Psoas muscle (tissue), 7 donors: ENCODE measurements at regions not wholly inside any gene's neighbourhood (a gene's known extent, or its start where the extent isn't known, plus 50 kb on each side); places are given as distances from the start of the nearest gene placed in this dataset.

Source experiments
- ATAC-seq, 4 donors: fragments of 200-7000 bp; cut with Tn5 transposase; one replicate each; pipeline ENCODE4 v1.9.1; 2020; ENCODE audit warnings: moderate library complexity in 3 of 4, mild to moderate bottlenecking in 2 of 4
- DNase-seq, 2 donors: peaks; one replicate each; pipeline ENCODE4 v3.0.0-alpha.2; 2020
- H3K27ac ChIP-seq: fragments of 200-600 bp; one replicate; pipeline ENCODE4 v1.8.0; 2022
- H3K27me3 ChIP-seq, 3 donors: fragments of 200-600 bp in 1 of 3; one replicate each; pipeline versions ENCODE4 v1.6.1 to v1.8.0; 2013 to 2022; ENCODE audit warnings: low read length in 2 of 3, mild to moderate bottlenecking in 2 of 3, moderate library complexity in 1 of 3; ENCODE audit not compliant: insufficient read depth in 3 of 3
- H3K36me3 ChIP-seq, 2 donors: fragments of 200-600 bp in 1 of 2; one replicate each; pipeline versions ENCODE4 v1.6.1 to v1.8.0; 2013 to 2022; ENCODE audit warnings: low read depth in 1 of 2, mild to moderate bottlenecking in 1 of 2, moderate library complexity in 1 of 2; ENCODE audit not compliant: insufficient read depth in 1 of 2
- H3K4me1 ChIP-seq: fragments of 200-600 bp; one replicate; pipeline ENCODE4 v1.8.0; 2022
- H3K4me3 ChIP-seq: fragments of 200-600 bp; one replicate; pipeline ENCODE4 v1.8.0; 2022; ENCODE audit warnings: mild to moderate bottlenecking
- H3K9me3 ChIP-seq: fragments of 200-600 bp; one replicate; pipeline ENCODE4 v1.8.0; 2022
- WGBS, 3 donors: extraction: QIAGEN DNeasy Blood & Tissue Kit; methylation state at CpG; one replicate each; pipeline versions ENCODE4 v1.1.6 to v1.1.7; 2013; 5-methylcytosine and 5-hydroxymethylcytosine counted together
- intact Hi-C, 2 donors: fragments of 100-400 bp; cut with DNase I; formaldehyde crosslinking; loops; one replicate each; pipeline versions ENCODE4 v1.11.0 to v1.14.2; 2022
- TF ChIP-seq, protein P1 (sequence below): fragments of 200-600 bp; IDR thresholded peaks from one replicate; pipeline ENCODE4 v1.8.0; 2022; ENCODE audit warnings: antibody characterized with exemption
- donor health status: healthy with polysubstance abuse.
- donor health status: DM: no; HTN: no; CAD: no; lungs with moderate emphysema.
- donor health status: Bipolar disorder and iron deficiency.
- donor health status: healthy.
- donor health status: DM: yes; HTN: yes; CAD: no.
- donor health status: DM: no; HTN: no; CAD: no.
- donor health status: DM: yes; HTN: yes; CAD: no.

DNA sequence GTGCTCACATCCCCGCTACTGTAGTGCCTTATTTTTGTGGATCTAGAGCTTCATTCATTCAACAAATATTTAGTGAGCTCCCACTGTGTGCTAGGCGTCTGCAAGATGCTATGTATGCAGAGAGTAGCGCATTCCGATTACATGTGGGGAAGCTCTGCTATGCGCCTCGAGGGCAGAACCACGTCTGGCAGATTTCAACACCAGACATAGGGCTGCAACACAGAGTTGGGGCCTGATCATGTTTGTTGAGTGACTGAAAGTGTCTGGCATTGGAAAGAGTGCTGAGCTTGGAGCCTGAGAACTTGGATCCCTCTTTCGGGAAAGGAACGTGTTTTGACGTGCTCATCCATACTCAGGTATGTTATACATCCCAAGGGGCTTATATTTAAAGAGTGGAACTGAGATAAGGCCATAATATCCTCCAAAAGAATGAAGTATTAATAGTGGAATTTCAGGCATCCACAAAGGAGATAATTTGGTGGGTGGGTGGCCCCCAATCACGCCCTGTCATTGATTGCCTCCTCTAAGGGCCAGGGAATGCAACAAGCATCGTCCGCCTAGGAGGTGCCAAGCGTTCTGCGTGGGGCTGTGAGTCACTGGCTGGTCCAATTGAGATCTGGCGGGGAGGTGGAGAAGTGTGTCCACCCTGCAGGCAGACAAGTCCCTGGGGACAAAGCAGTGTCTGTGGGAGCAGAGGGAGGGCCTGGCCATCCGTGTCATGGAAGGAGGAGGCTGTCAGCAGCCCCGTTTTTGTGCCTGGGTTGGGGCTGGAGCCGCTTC, 62.8 kb upstream of the ZBTB40 start:
- H3K9me3 ChIP-seq: no peaks in the 10 kb centered on the region
- WGBS, 3 donors: 51 to 61% (median 54%) methylated on average over 19 of the region's 19 CpGs
- H3K27me3 ChIP-seq: peaks cover 0 to 57% (median 14%) of the 10 kb centered on the region in 3 donors
- ATAC-seq: no peak
- DNase-seq: no peak
- TF ChIP-seq, protein P1, sequence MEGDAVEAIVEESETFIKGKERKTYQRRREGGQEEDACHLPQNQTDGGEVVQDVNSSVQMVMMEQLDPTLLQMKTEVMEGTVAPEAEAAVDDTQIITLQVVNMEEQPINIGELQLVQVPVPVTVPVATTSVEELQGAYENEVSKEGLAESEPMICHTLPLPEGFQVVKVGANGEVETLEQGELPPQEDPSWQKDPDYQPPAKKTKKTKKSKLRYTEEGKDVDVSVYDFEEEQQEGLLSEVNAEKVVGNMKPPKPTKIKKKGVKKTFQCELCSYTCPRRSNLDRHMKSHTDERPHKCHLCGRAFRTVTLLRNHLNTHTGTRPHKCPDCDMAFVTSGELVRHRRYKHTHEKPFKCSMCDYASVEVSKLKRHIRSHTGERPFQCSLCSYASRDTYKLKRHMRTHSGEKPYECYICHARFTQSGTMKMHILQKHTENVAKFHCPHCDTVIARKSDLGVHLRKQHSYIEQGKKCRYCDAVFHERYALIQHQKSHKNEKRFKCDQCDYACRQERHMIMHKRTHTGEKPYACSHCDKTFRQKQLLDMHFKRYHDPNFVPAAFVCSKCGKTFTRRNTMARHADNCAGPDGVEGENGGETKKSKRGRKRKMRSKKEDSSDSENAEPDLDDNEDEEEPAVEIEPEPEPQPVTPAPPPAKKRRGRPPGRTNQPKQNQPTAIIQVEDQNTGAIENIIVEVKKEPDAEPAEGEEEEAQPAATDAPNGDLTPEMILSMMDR: no peak
- no peak overlapping the region for H3K27ac ChIP-seq
- H3K36me3 ChIP-seq: no peaks in the 10 kb centered on the region
- H3K4me3 ChIP-seq: no peak overlapping the region
- intact Hi-C loops: no loop called here
- no peaks in the 10 kb centered on the region for H3K4me1 ChIP-seq

DNA sequence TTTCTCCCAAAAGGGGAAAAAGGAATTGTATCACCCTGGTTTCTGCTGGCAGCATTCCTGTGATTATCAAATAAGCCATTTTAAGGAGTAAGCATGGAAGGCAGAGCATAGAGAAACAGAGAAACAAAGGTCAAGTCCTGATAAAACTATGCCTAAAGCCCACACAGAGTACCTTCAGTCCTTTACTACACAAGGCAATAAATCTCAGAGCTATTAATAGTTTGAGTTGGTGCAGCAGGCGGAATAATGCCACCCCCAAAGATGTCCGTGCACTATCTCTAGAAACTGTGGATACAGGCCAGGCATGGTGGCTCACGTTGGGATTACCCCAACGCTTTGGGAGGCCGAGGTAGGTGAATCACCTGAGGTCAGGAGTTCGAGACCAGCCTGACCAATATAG, 58.1 kb upstream of the ZBTB40 start:
- WGBS, 3 donors: 54 to 71% (median 62%) methylated on average over 6 of the region's 6 CpGs
- H3K36me3 ChIP-seq: no peaks in the 10 kb centered on the region
- no peaks in the 10 kb centered on the region for H3K4me1 ChIP-seq
- no peak overlapping the region for H3K4me3 ChIP-seq
- H3K9me3 ChIP-seq: no peaks in the 10 kb centered on the region
- no peak overlapping the region for H3K27ac ChIP-seq
- no peak for ATAC-seq
- intact Hi-C loops: no loop called here
- DNase-seq: no peak
- peaks cover 0 to 26% (median 9%) of the 10 kb centered on the region in 3 donors for H3K27me3 ChIP-seq
- TF ChIP-seq, protein P1: no peak

DNA sequence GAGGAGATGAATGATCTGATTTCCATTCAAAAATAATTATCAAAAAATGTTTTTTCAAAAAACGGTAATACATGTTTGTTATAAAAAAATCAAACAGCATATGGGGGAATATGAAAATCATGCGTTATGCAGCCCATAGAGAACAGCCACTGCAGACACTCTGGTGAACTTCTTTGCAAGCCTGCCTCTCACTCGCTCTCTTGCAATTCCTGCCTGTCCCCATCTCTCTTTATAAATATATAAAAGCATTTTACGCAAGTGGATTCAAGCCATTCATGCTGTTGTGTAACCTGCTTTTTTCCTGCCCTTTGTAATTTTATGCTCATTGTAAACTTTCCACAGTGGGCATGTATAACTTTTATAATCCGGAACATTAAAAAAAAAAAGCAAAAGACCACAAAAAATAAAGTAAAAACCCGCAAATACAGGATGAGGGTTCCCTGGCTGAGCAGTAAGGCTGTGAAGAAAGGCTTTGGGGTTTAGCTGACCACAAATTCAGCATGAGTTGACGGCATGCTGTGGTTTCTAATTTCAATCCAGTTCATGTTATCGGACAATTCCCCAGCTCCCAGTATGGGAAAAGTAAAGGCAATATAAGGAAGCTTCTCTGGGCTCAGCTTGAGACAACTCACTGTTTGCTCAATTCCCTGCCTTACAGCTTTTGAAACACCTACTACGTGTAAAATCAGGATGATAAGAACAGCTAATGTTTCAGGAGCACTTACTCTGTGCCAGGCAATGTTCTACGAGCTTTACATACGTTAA, 52.8 kb upstream of the ZBTB40 start:
- whole genome bisulfite sequencing, 3 donors: 35 to 43% (median 37%) methylated on average over 11 of the region's 11 CpGs
- Histone ChIP-seq H3K4me1 (no peaks in the 10 kb centered on the region), H3K36me3 (no peaks in the 10 kb centered on the region), H3K4me3 (no peak overlapping the region), H3K27ac (no peak overlapping the region), H3K27me3 (peaks cover 0 to 48% (median 4%) of the 10 kb centered on the region in 3 donors), H3K9me3 (no peaks in the 10 kb centered on the region)
- DNase-seq: no peak
- TF ChIP-seq, protein P1: no peak
- ATAC-seq: no peak
- intact Hi-C loops: no loop called here

DNA sequence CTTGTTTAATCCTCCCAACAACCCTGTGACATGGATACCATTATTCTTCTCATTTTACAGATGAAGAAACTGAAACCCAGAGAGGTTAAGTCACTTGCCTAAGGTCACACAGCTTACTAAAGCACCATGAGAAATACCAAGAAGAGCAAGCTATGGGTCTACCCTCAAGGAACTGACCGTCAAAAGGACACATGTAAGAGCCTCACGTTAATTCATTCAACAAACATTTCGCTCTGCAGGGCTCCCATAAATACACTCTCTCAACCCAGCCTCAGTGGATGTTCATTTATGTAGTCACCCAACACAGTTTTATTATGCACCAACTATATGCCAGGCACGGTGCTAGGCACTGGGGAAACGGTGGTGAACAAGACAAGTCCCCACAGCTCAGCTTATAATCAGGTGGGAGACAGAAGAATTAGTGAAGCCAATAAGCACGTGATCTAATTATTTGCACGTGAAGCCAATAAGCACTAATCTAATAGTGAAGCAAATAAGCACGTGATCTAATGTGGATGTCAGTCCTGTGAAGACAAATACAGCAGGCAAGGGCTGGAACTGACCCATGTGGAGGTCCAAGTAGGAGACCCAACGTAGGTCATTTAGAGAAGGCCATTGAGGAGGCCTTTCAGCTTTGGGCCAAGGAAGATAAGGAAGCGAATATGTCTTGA, 52.1 kb upstream of the ZBTB40 start:
- Histone ChIP-seq H3K36me3 (no peaks in the 10 kb centered on the region), H3K9me3 (no peaks in the 10 kb centered on the region), H3K27me3 (peaks cover 0 to 54% (median 4%) of the 10 kb centered on the region in 3 donors), H3K4me3 (no peak overlapping the region), H3K4me1 (no peaks in the 10 kb centered on the region), H3K27ac (no peak overlapping the region)
- WGBS, 3 donors: 83 to 88% (median 85%) methylated on average over 10 of the region's 10 CpGs
- TF ChIP-seq, protein P1: no peak
- intact Hi-C loops: no loop called here
- no peak for ATAC-seq
- no peak for DNase-seq
